ENCODE measurements at regions not wholly inside any gene's neighbourhood (a gene's known extent, or its start where the extent isn't known, plus 50 kb on each side); places are given as distances from the start of the nearest gene placed in this dataset.

GRCh38 chr2:129091620-129092019 is 773.0 kb upstream of the HS6ST1 start:
- Histone ChIP-seq H3K4me3 (no peak overlapping the region), H3K27me3 (no peaks in the 10 kb centered on the region), H3K36me3 (no peaks in the 10 kb centered on the region), H3K4me1 (no peaks in the 10 kb centered on the region), H3K9me3 (no peaks in the 10 kb centered on the region), H3K27ac (no peak overlapping the region)
- TF ChIP-seq CTCF (IDR thresholded peaks at IDR 0.05): no peak
- no peak for TF ChIP-seq EP300 (IDR thresholded peaks at IDR 0.05)
- TF ChIP-seq POLR2A (IDR thresholded peaks at IDR 0.05): no peak
- 82 to 89% methylated on average over 3 of the region's 3 CpGs for WGBS, 2 donors
- no peak for DNase-seq (ENCODE audit: low spot score in 2 of 2)

GRCh38 chr2:129092956-129093355 is 774.3 kb upstream of the HS6ST1 start:
- no peaks in the 10 kb centered on the region for H3K36me3 ChIP-seq
- no peak overlapping the region for H3K27ac ChIP-seq
- no peaks in the 10 kb centered on the region for H3K27me3 ChIP-seq
- H3K4me1 ChIP-seq: no peaks in the 10 kb centered on the region
- 83 to 84% methylated on average over 5 of the region's 5 CpGs for WGBS, 2 donors
- H3K4me3 ChIP-seq: no peak overlapping the region
- no peaks in the 10 kb centered on the region for H3K9me3 ChIP-seq
- TF ChIP-seq CTCF (IDR thresholded peaks at IDR 0.05): no peak
- no peak for TF ChIP-seq POLR2A (IDR thresholded peaks at IDR 0.05)
- TF ChIP-seq EP300 (IDR thresholded peaks at IDR 0.05): no peak
- no peak for DNase-seq (ENCODE audit: low spot score in 2 of 2)

GRCh38 chr2:129101186-129101585 is 782.5 kb upstream of the HS6ST1 start:
- WGBS, 2 donors: 76 to 87% methylated on average over 2 of the region's 2 CpGs
- Histone ChIP-seq H3K9me3 (no peaks in the 10 kb centered on the region), H3K27ac (no peak overlapping the region), H3K4me3 (no peak overlapping the region), H3K27me3 (no peaks in the 10 kb centered on the region), H3K36me3 (no peaks in the 10 kb centered on the region), H3K4me1 (peaks cover 0 to 3% (median 0%) of the 10 kb centered on the region in 4 donors)
- TF ChIP-seq EP300 (IDR thresholded peaks at IDR 0.05): no peak
- TF ChIP-seq CTCF (IDR thresholded peaks at IDR 0.05): no peak
- TF ChIP-seq POLR2A (IDR thresholded peaks at IDR 0.05): no peak
- DNase-seq (ENCODE audit: low spot score in 2 of 2): no peak

GRCh38 chr2:129103936-129104878 is 785.5 kb upstream of the HS6ST1 start:
- Histone ChIP-seq H3K4me1 (peaks cover 0 to 3% (median 0%) of the 10 kb centered on the region in 4 donors), H3K36me3 (no peaks in the 10 kb centered on the region), H3K9me3 (no peaks in the 10 kb centered on the region), H3K4me3 (no peak overlapping the region), H3K27ac (no peak overlapping the region), H3K27me3 (no peaks in the 10 kb centered on the region)
- TF ChIP-seq CTCF (IDR thresholded peaks at IDR 0.05) (no peak), POLR2A (IDR thresholded peaks at IDR 0.05) (no peak), EP300 (IDR thresholded peaks at IDR 0.05) (no peak)
- DNase-seq (ENCODE audit: low spot score in 2 of 2): no peak
- WGBS, 2 donors: 83 to 84% methylated on average over 13 of the region's 13 CpGs

GRCh38 chr2:129112181-129112580 is 793.5 kb upstream of the HS6ST1 start:
- DNase-seq (ENCODE audit: low spot score in 2 of 2): no peak
- Histone ChIP-seq H3K4me3 (no peak overlapping the region), H3K4me1 (peaks cover 0 to 2% (median 0%) of the 10 kb centered on the region in 4 donors), H3K27ac (no peak overlapping the region), H3K9me3 (no peaks in the 10 kb centered on the region), H3K36me3 (no peaks in the 10 kb centered on the region), H3K27me3 (no peaks in the 10 kb centered on the region)
- 85 to 86% methylated on average over 6 of the region's 6 CpGs for WGBS, 2 donors
- TF ChIP-seq POLR2A (IDR thresholded peaks at IDR 0.05): no peak
- TF ChIP-seq CTCF (IDR thresholded peaks at IDR 0.05): no peak
- no peak for TF ChIP-seq EP300 (IDR thresholded peaks at IDR 0.05)
